OCI-LY1 (cell line): ENCODE measurements at regions not wholly inside any gene's neighbourhood (a gene's known extent, or its start where the extent isn't known, plus 50 kb on each side); places are given as distances from the start of the nearest gene placed in this dataset.

Experiments used
- CTCF ChIP-seq: fragments of 200-600 bp; sonication (generic), shearing (Covaris generic); IDR thresholded peaks from 2 replicates; pipeline ENCODE4 v1.5.1; 2017; ENCODE audit warnings: mild to moderate bottlenecking, antibody characterized with exemption, low read length, moderate library complexity, mixed read lengths
- EZH2 ChIP-seq: fragments of 200-600 bp; sonication (generic), shearing (Covaris generic); IDR thresholded peaks from 2 replicates; pipeline ENCODE4 v1.8.0; 2017; ENCODE audit warnings: borderline replicate concordance, mixed run types, mild to moderate bottlenecking, antibody characterized with exemption, low read length, moderate library complexity, mixed read lengths

- TF ChIP-seq CTCF (no peak), EZH2 (no peak)
These were observed 50.4 kb upstream of the SLC19A1 start for GRCh38 chr21:45592626-45593134.
